ENCODE measurements at regions not wholly inside any gene's neighbourhood (a gene's known extent, or its start where the extent isn't known, plus 50 kb on each side); places are given as distances from the start of the nearest gene placed in this dataset.

- Histone ChIP-seq H3K9me2 (ENCODE audit: insufficient read depth) (no peaks in the 10 kb centered on the region; the same call in 1 of the 2 replicates), H2AFZ (no peak overlapping the region), H4K20me1 (ENCODE audit: insufficient read depth) (no peaks in the 10 kb centered on the region), H3K27me3 (ENCODE audit: insufficient read depth, low read depth) (no peaks in the 10 kb centered on the region), H3K4me1 (replicated peaks; ENCODE audit: insufficient read depth) (no peaks in the 10 kb centered on the region), H3K27ac (no peak overlapping the region), H3K79me2 (ENCODE audit: low read depth) (no peaks in the 10 kb centered on the region), H3K4me3 (no peak overlapping the region), H3F3A (ENCODE audit: insufficient read depth, low read depth) (no peaks in the 10 kb centered on the region), H3K36me3 (ENCODE audit: low read depth) (no peaks in the 10 kb centered on the region), H3K9me3 (ENCODE audit: insufficient read depth, low read depth) (no peaks in the 10 kb centered on the region), H3K4me2 (no peak overlapping the region)
- no peak for DNase-seq
- intact Hi-C loops (cut with micrococcal nuclease; ENCODE audit: unreplicated experiment): no loop called here
- no TSS peak for BruUV-seq (replicated peaks)
- TF ChIP-seq EZH2 (IDR thresholded peaks at IDR 0.05; ENCODE audit: low read depth): no peak
- TF ChIP-seq, protein P1, sequence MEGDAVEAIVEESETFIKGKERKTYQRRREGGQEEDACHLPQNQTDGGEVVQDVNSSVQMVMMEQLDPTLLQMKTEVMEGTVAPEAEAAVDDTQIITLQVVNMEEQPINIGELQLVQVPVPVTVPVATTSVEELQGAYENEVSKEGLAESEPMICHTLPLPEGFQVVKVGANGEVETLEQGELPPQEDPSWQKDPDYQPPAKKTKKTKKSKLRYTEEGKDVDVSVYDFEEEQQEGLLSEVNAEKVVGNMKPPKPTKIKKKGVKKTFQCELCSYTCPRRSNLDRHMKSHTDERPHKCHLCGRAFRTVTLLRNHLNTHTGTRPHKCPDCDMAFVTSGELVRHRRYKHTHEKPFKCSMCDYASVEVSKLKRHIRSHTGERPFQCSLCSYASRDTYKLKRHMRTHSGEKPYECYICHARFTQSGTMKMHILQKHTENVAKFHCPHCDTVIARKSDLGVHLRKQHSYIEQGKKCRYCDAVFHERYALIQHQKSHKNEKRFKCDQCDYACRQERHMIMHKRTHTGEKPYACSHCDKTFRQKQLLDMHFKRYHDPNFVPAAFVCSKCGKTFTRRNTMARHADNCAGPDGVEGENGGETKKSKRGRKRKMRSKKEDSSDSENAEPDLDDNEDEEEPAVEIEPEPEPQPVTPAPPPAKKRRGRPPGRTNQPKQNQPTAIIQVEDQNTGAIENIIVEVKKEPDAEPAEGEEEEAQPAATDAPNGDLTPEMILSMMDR (conservative IDR thresholded peaks at IDR 0.05): no peak
- POLR2A ChIA-PET (ENCODE audit: unreplicated experiment): no interaction called here
- CTCF ChIA-PET: interaction anchor here (0.6 kb wide), 1 partner anchor 50 kb away, joined by 3 read pairs; no protein-coding TSS in a partner anchor
Measured at GRCh38 chrX:131955099-131955777, 67.9 kb upstream of the STK26 start.

DNA sequence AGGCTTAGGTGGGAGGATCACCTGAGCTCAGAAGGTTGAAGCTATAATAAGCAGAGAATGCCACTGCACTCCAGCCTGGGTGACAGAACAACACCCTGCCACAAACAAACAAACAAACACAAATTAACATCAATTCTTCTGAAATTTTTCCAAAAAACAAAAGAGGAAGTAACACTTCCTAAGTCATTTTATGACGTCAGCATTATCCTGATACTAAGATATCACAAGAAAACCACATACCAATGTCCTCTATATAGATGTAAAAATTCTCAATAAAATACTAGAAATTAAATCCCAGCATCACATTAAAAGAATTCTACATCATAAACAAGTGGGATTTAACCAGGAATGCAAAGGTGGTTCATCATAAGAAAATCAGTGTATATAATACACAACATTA is 64.4 kb upstream of the STK26 start:
- Histone ChIP-seq H3K79me2 (ENCODE audit: low read depth) (no peaks in the 10 kb centered on the region), H3K36me3 (ENCODE audit: low read depth) (no peaks in the 10 kb centered on the region), H3K4me2 (no peak overlapping the region), H3K27ac (no peak overlapping the region), H3K27me3 (ENCODE audit: insufficient read depth, low read depth) (no peaks in the 10 kb centered on the region), H2AFZ (no peak overlapping the region), H3F3A (ENCODE audit: insufficient read depth, low read depth) (no peaks in the 10 kb centered on the region), H3K9me3 (ENCODE audit: insufficient read depth, low read depth) (no peaks in the 10 kb centered on the region), H4K20me1 (ENCODE audit: insufficient read depth) (no peaks in the 10 kb centered on the region), H3K4me3 (no peak overlapping the region), H3K4me1 (replicated peaks; ENCODE audit: insufficient read depth) (no peaks in the 10 kb centered on the region), H3K9me2 (ENCODE audit: insufficient read depth) (no peaks in the 10 kb centered on the region; the same call in 1 of the 2 replicates)
- CTCF ChIA-PET: no interaction called here
- intact Hi-C loops (cut with micrococcal nuclease; ENCODE audit: unreplicated experiment): no loop called here
- DNase-seq: no peak
- POLR2A ChIA-PET (ENCODE audit: unreplicated experiment): interaction anchor here (0.6 kb wide), 1 partner anchor 73 kb away, joined by 5 read pairs; no protein-coding TSS in a partner anchor
- TF ChIP-seq EZH2 (IDR thresholded peaks at IDR 0.05; ENCODE audit: low read depth): no peak
- TF ChIP-seq, protein P1 (conservative IDR thresholded peaks at IDR 0.05): no peak
- no TSS peak for BruUV-seq (replicated peaks)

GRCh38 chrX:131970347-131970746 is 52.8 kb upstream of the STK26 start:
- CTCF ChIA-PET: no interaction called here
- H3K27ac ChIP-seq: no peak overlapping the region
- DNase-seq: no peak
- no TSS peak for BruUV-seq (replicated peaks)
- POLR2A ChIA-PET (ENCODE audit: unreplicated experiment): no interaction called here
- no peaks in the 10 kb centered on the region for H3K4me1 ChIP-seq (replicated peaks; ENCODE audit: insufficient read depth)
- peak overlapping the region; percentile 43 for H3K4me2 ChIP-seq
- H2AFZ ChIP-seq: 0 out of 2 replicates have a peak overlapping the region, but pooled peaks have one; percentile 52
- no peaks in the 10 kb centered on the region for H3F3A ChIP-seq (ENCODE audit: insufficient read depth, low read depth)
- no peaks in the 10 kb centered on the region for H3K27me3 ChIP-seq (ENCODE audit: insufficient read depth, low read depth)
- H3K9me3 ChIP-seq (ENCODE audit: insufficient read depth, low read depth): no peaks in the 10 kb centered on the region
- H3K36me3 ChIP-seq (ENCODE audit: low read depth): no peaks in the 10 kb centered on the region
- H3K9me2 ChIP-seq (ENCODE audit: insufficient read depth): no peaks in the 10 kb centered on the region; the same call in 1 of the 2 replicates
- H3K79me2 ChIP-seq (ENCODE audit: low read depth): no peaks in the 10 kb centered on the region
- TF ChIP-seq, protein P1 (conservative IDR thresholded peaks at IDR 0.05): no peak
- TF ChIP-seq EZH2 (IDR thresholded peaks at IDR 0.05; ENCODE audit: low read depth): no peak
- H4K20me1 ChIP-seq (ENCODE audit: insufficient read depth): no peaks in the 10 kb centered on the region
- H3K4me3 ChIP-seq: no peak overlapping the region
- intact Hi-C loops (cut with micrococcal nuclease; ENCODE audit: unreplicated experiment): no loop called here

Measured in PC-9 (cell line).